ENCODE measurements at regions not wholly inside any gene's neighbourhood (a gene's known extent, or its start where the extent isn't known, plus 50 kb on each side); places are given as distances from the start of the nearest gene placed in this dataset.
A peak's percentile ranks its signal among the peaks of the same experiment; 100 is the strongest.

- no peak for TF ChIP-seq CTCF (IDR thresholded peaks at IDR 0.05; ENCODE audit: low read depth, low read length)
- DNase-seq = no peak
- no peak overlapping the region for H3K4me3 ChIP-seq (ENCODE audit: low read depth, low read length)
- H3K36me3 ChIP-seq = no peaks in the 10 kb centered on the region
- H3K9me3 ChIP-seq (ENCODE audit: severe bottlenecking) = no peaks in the 10 kb centered on the region
- no peak overlapping the region for H3K27ac ChIP-seq
- H3K27me3 ChIP-seq (ENCODE audit: insufficient read depth, low read depth, severe bottlenecking) = no peaks in the 10 kb centered on the region
These were observed 176.2 kb downstream of the RDH14 start for GRCh38 chr2:18384242-18384641.

GRCh38 chr2:18381386-18381785 is 179.1 kb downstream of the RDH14 start:
- no peak for DNase-seq
- TF ChIP-seq CTCF (IDR thresholded peaks at IDR 0.05; ENCODE audit: low read depth, low read length) = no peak
- Histone ChIP-seq H3K27me3 (ENCODE audit: insufficient read depth, low read depth, severe bottlenecking) (no peaks in the 10 kb centered on the region), H3K27ac (no peak overlapping the region), H3K36me3 (no peaks in the 10 kb centered on the region), H3K4me3 (ENCODE audit: low read depth, low read length) (no peak overlapping the region), H3K9me3 (ENCODE audit: severe bottlenecking) (no peaks in the 10 kb centered on the region)

GRCh38 chr2:18380321-18380720 is 180.1 kb downstream of the RDH14 start:
- TF ChIP-seq CTCF (IDR thresholded peaks at IDR 0.05; ENCODE audit: low read depth, low read length) = no peak
- no peak overlapping the region for H3K27ac ChIP-seq
- no peak overlapping the region for H3K4me3 ChIP-seq (ENCODE audit: low read depth, low read length)
- no peak for DNase-seq
- no peaks in the 10 kb centered on the region for H3K36me3 ChIP-seq
- no peaks in the 10 kb centered on the region for H3K9me3 ChIP-seq (ENCODE audit: severe bottlenecking)
- no peaks in the 10 kb centered on the region for H3K27me3 ChIP-seq (ENCODE audit: insufficient read depth, low read depth, severe bottlenecking)

DNA sequence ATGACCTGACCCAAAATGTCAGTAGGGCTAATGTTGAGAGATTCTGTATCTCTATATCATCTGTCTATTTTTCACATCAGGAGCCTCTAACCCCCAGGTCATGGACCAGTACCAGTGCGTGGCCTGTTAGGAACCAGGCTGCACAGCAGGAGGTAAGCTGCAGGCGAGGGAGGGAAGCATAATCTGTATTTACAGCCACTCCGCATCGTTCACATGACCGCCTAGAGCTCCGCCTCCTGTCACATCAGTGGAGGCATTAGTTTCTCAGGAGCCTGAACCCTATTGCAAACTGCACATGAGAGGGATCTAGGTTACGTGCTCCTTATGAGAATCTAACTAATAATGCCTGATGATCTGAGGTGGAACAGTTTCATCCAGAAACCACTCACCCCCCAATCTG is 180.6 kb downstream of the RDH14 start:
- TF ChIP-seq CTCF (IDR thresholded peaks at IDR 0.05; ENCODE audit: low read depth, low read length) = no peak
- Histone ChIP-seq H3K27ac (no peak overlapping the region), H3K27me3 (ENCODE audit: insufficient read depth, low read depth, severe bottlenecking) (no peaks in the 10 kb centered on the region), H3K36me3 (no peaks in the 10 kb centered on the region), H3K4me3 (ENCODE audit: low read depth, low read length) (no peak overlapping the region), H3K9me3 (ENCODE audit: severe bottlenecking) (no peaks in the 10 kb centered on the region)
- peak; percentile 67 for DNase-seq

- H3K9me3 ChIP-seq (ENCODE audit: severe bottlenecking) = no peaks in the 10 kb centered on the region
- peak; percentile 61 for DNase-seq
- TF ChIP-seq CTCF (IDR thresholded peaks at IDR 0.05; ENCODE audit: low read depth, low read length) = peak; percentile 74
These were observed 182.3 kb downstream of the RDH14 start for GRCh38 chr2:18378020-18378653.

GRCh38 chr2:18376936-18377335 is 183.5 kb downstream of the RDH14 start:
- TF ChIP-seq CTCF (IDR thresholded peaks at IDR 0.05; ENCODE audit: low read depth, low read length) = no peak
- Histone ChIP-seq H3K27ac (no peak overlapping the region), H3K36me3 (no peaks in the 10 kb centered on the region), H3K9me3 (ENCODE audit: severe bottlenecking) (no peaks in the 10 kb centered on the region), H3K27me3 (ENCODE audit: insufficient read depth, low read depth, severe bottlenecking) (no peaks in the 10 kb centered on the region), H3K4me3 (ENCODE audit: low read depth, low read length) (no peak overlapping the region)
- DNase-seq = no peak

More at GRCh38 chr2:18378020-18378653, 182.3 kb downstream of the RDH14 start:
- Histone ChIP-seq H3K27me3 (ENCODE audit: insufficient read depth, low read depth, severe bottlenecking) (no peaks in the 10 kb centered on the region), H3K36me3 (no peaks in the 10 kb centered on the region), H3K4me3 (ENCODE audit: low read depth, low read length) (no peak overlapping the region), H3K27ac (no peak overlapping the region)

All from WERI-Rb-1 (cell line).